WTC11 (cell line): ENCODE measurements at regions not wholly inside any gene's neighbourhood (a gene's known extent, or its start where the extent isn't known, plus 50 kb on each side); places are given as distances from the start of the nearest gene placed in this dataset.

Source experiments
- ATAC-seq: fragments of 200-7000 bp; cut with Tn5 transposase; 2 replicates; pipeline ENCODE4 v1.10.0; 2021; ENCODE audit warnings: mild to moderate bottlenecking, moderate library complexity
- CTCF ChIA-PET: fragments of 300-600 bp; sonication (Branson Sonifier 250); formaldehyde crosslinking; loops from one replicate; lab custom pipeline; 2021; ENCODE audit warnings: antibody characterized with exemption; lab: Charles Lee
- POLR2A ChIA-PET: fragments of 350-600 bp; sonication (Branson Sonifier 250); formaldehyde crosslinking; loops from one replicate; lab custom pipeline; 2021; ENCODE audit warnings: antibody characterized with exemption; lab: Charles Lee
- DNase-seq: peaks from one replicate; pipeline ENCODE4 v3.0.0; 2021; ENCODE audit warnings: low spot score
- H3K27ac Mint-ChIP-seq: 2 replicates; pipeline ENCODE4 v1.8.0; 2021; ENCODE audit warnings: mixed read lengths
- H3K27me3 Mint-ChIP-seq: 2 replicates; pipeline ENCODE4 v1.8.0; 2021; ENCODE audit warnings: low read depth, mild to moderate bottlenecking, moderate library complexity, mixed read lengths
- H3K36me3 Mint-ChIP-seq: 2 replicates; pipeline ENCODE4 v1.8.0; 2021; ENCODE audit warnings: mixed read lengths
- H3K4me1 Mint-ChIP-seq: 2 replicates; pipeline ENCODE4 v1.8.0; 2022; ENCODE audit warnings: mixed read lengths
- H3K4me3 Mint-ChIP-seq: 2 replicates; pipeline ENCODE4 v1.8.0; 2021; ENCODE audit warnings: mild to moderate bottlenecking, moderate library complexity, mixed read lengths
- H3K9me3 Mint-ChIP-seq: 2 replicates; pipeline ENCODE4 v1.8.0; 2021; ENCODE audit warnings: mixed read lengths
- CREM ChIP-seq: sonication (generic); formaldehyde crosslinking; IDR thresholded peaks from 2 replicates; pipeline ENCODE4 v1.8.1; 2022; ENCODE audit warnings: mild to moderate bottlenecking, missing genetic modification reagents, moderate library complexity
- EMX1 ChIP-seq: fragments of 250-450 bp; sonication (Bioruptor Pico); IDR thresholded peaks from 2 replicates; pipeline ENCODE4 v1.8.0; 2021; ENCODE audit warnings: mild to moderate bottlenecking
- ERG ChIP-seq: fragments of 250-450 bp; sonication (Bioruptor Pico); IDR thresholded peaks from 2 replicates; pipeline ENCODE4 v1.8.0; 2021; ENCODE audit warnings: mild to moderate bottlenecking
- JAZF1 ChIP-seq: fragments of 250-450 bp; sonication (Bioruptor Pico); IDR thresholded peaks from 2 replicates; pipeline ENCODE4 v1.9.0; 2021; ENCODE audit warnings: moderate library complexity, mild to moderate bottlenecking, inconsistent platforms
- MXD4 ChIP-seq: fragments of 250-450 bp; sonication (Bioruptor Pico); IDR thresholded peaks from 2 replicates; pipeline ENCODE4 v1.8.0; 2021; ENCODE audit warnings: mild to moderate bottlenecking, moderate library complexity, borderline replicate concordance
- MYBL2 ChIP-seq: sonication (generic); formaldehyde crosslinking; IDR thresholded peaks from 2 replicates; pipeline ENCODE4 v1.8.1; 2023; ENCODE audit warnings: mild to moderate bottlenecking, moderate library complexity, missing genetic modification reagents
- OVOL2 ChIP-seq: fragments of 250-450 bp; sonication (Bioruptor Pico); IDR thresholded peaks from 2 replicates; pipeline ENCODE4 v1.9.0; 2021; ENCODE audit warnings: mild to moderate bottlenecking, borderline replicate concordance
- RORB ChIP-seq: fragments of 250-450 bp; sonication (Bioruptor Pico); IDR thresholded peaks from 2 replicates; pipeline ENCODE4 v1.9.0; 2021; ENCODE audit warnings: mild to moderate bottlenecking
- SP1 ChIP-seq: sonication (generic); formaldehyde crosslinking; conservative IDR thresholded peaks from 2 replicates; pipeline ENCODE4 v1.8.1; 2022; ENCODE audit warnings: missing genetic modification reagents
- ZNF232 ChIP-seq: sonication (generic); formaldehyde crosslinking; IDR thresholded peaks from 2 replicates; pipeline ENCODE4 v1.8.0; 2022; ENCODE audit warnings: mild to moderate bottlenecking, missing genetic modification reagents
- ZNF317 ChIP-seq: sonication (generic); formaldehyde crosslinking; IDR thresholded peaks from 2 replicates; pipeline ENCODE4 v1.8.1; 2023; ENCODE audit warnings: low read depth, mild to moderate bottlenecking, moderate library complexity, missing genetic modification reagents, borderline replicate concordance
- ZNF423 ChIP-seq: fragments of 250-450 bp; sonication (Bioruptor Pico); IDR thresholded peaks from 2 replicates; pipeline ENCODE4 v2.1.2; 2022; ENCODE audit warnings: mild to moderate bottlenecking, moderate library complexity
- ZNF532 ChIP-seq: fragments of 250-450 bp; sonication (Bioruptor Pico); IDR thresholded peaks from 2 replicates; pipeline ENCODE4 v1.9.0; 2021; ENCODE audit warnings: mild to moderate bottlenecking, borderline replicate concordance
- ZNF671 ChIP-seq: fragments of 250-450 bp; sonication (Bioruptor Pico); IDR thresholded peaks from 2 replicates; pipeline ENCODE4 v1.8.0; 2021; ENCODE audit warnings: mild to moderate bottlenecking
- TF ChIP-seq, protein P1 (sequence below): sonication (generic); formaldehyde crosslinking; IDR thresholded peaks from 2 replicates; pipeline ENCODE4 v1.8.1; 2022; ENCODE audit warnings: low read depth, missing genetic modification reagents, borderline replicate concordance

DNA sequence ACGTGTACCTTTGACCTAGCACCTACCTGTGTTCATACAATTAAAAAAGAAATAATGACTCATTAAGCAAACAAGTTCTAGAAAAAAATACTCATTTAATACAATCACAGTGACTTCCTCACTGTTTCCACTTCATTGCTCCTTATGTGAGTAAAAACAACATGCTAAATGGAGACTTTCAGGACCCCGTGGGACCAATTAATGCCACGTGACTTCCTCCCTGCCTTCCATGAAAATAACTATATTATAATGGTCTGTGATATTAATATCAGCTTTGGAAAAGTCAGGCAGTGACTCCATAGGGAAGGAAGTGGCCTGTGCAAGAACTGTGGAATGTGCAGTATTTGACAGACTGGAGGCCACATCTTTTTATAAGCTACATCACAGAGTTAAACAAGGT is 337.8 kb downstream of the HLX start:
- Mint-ChIP-seq H3K27me3 (no peaks in the 10 kb centered on the region), H3K9me3 (peaks cover 4% of the 10 kb centered on the region), H3K36me3 (no peaks in the 10 kb centered on the region), H3K4me3 (no peak overlapping the region), H3K27ac (no peak overlapping the region), H3K4me1 (no peaks in the 10 kb centered on the region)
- ATAC-seq, result no peak
- no peak for DNase-seq
- no peak for TF ChIP-seq JAZF1 (CRISPR knock-in tag)
- POLR2A ChIA-PET, result no interaction called here
- CTCF ChIA-PET, result no interaction called here

- DNase-seq (no peak), ATAC-seq (no peak)
- peaks cover 14% of the 10 kb centered on the region for H3K36me3 Mint-ChIP-seq
- CTCF ChIA-PET, result no interaction called here
- H3K27ac Mint-ChIP-seq, result no peak overlapping the region
- peaks cover 25% of the 10 kb centered on the region for H3K27me3 Mint-ChIP-seq
- no peak overlapping the region for H3K4me3 Mint-ChIP-seq
- TF ChIP-seq ERG (CRISPR knock-in tag), result no peak
- no peak for TF ChIP-seq RORB (CRISPR knock-in tag)
- peak; percentile 89 for TF ChIP-seq ZNF317 (CRISPR knock-in tag)
- H3K4me1 Mint-ChIP-seq, result peaks cover 7% of the 10 kb centered on the region
- H3K9me3 Mint-ChIP-seq, result peaks cover 35% of the 10 kb centered on the region
- POLR2A ChIA-PET, result no interaction called here
These were observed 344.0 kb downstream of the HLX start for GRCh38 chr1:221223281-221223680.

DNA sequence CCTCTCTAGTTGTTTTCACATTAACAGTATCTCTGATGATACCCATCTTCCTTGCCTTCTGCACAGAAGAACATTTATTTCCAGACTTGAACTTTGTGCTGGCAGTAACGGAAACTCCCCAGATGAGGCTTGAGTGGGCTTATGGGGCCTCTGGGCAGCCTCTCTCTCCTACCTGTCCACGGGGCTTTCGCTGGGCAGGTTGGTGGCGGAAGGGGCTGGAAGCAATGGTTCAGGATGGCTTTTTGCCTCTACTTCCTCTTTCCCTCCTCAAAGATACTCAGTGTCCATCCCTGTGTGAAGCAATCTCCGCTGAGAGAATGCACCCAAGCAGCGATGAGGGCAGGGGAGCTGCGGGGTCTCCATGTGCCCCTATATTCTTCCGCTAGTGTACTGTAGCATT is 348.2 kb downstream of the HLX start:
- ATAC-seq (no peak), DNase-seq (no peak)
- H3K4me3 Mint-ChIP-seq, result no peak overlapping the region
- no peak overlapping the region for H3K27ac Mint-ChIP-seq
- H3K36me3 Mint-ChIP-seq, result peaks cover 14% of the 10 kb centered on the region
- H3K4me1 Mint-ChIP-seq, result peaks cover 19% of the 10 kb centered on the region
- ChIA-PET CTCF (no interaction called here), POLR2A (no interaction called here)
- H3K27me3 Mint-ChIP-seq, result peaks cover 30% of the 10 kb centered on the region
- peaks cover 30% of the 10 kb centered on the region for H3K9me3 Mint-ChIP-seq
- TF ChIP-seq EMX1 (CRISPR knock-in tag), result no peak
- TF ChIP-seq, protein P1, sequence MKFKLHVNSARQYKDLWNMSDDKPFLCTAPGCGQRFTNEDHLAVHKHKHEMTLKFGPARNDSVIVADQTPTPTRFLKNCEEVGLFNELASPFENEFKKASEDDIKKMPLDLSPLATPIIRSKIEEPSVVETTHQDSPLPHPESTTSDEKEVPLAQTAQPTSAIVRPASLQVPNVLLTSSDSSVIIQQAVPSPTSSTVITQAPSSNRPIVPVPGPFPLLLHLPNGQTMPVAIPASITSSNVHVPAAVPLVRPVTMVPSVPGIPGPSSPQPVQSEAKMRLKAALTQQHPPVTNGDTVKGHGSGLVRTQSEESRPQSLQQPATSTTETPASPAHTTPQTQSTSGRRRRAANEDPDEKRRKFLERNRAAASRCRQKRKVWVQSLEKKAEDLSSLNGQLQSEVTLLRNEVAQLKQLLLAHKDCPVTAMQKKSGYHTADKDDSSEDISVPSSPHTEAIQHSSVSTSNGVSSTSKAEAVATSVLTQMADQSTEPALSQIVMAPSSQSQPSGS (CRISPR knock-in tag), result no peak
- TF ChIP-seq ZNF232 (CRISPR knock-in tag), result no peak
- no peak for TF ChIP-seq CREM (CRISPR knock-in tag)
- no peak for TF ChIP-seq MYBL2 (CRISPR knock-in tag)
- no peak for TF ChIP-seq ZNF671
- TF ChIP-seq SP1 (CRISPR knock-in tag), result no peak
- no peak for TF ChIP-seq MXD4 (CRISPR knock-in tag)
- no peak for TF ChIP-seq ERG (CRISPR knock-in tag)
- TF ChIP-seq OVOL2 (CRISPR knock-in tag), result no peak

DNA sequence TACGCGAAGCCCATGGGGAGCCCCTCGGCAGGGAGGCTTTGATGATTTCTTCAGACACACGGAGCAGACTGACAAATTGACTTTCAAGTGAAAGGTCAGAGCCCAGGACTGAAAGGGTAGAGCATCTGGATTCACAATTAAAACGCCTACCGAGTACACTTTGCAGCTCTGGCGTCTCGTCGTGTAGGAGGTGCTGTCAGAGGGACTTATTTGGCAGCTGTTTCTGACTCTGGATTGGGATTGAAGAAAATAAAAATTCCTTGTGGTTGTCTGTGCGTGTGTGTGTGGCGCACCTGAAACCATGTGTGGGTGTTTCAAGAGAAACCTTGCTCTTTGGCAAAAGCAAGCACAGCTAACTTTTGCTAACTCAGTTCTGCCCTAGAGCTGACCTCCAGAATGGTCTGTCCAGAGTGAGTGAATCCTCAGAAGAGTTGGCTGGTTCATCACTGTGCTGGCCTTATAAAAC is 348.7 kb downstream of the HLX start:
- ChIA-PET CTCF (no interaction called here), POLR2A (no interaction called here)
- Mint-ChIP-seq H3K9me3 (peaks cover 26% of the 10 kb centered on the region), H3K4me3 (no peak overlapping the region), H3K27ac (no peak overlapping the region), H3K27me3 (peaks cover 30% of the 10 kb centered on the region), H3K36me3 (peaks cover 14% of the 10 kb centered on the region), H3K4me1 (peaks cover 19% of the 10 kb centered on the region)
- TF ChIP-seq ZNF423 (0 out of 2 replicates have a peak, but pooled peaks have one; percentile 42), ZNF532 (no peak)
- DNase-seq, result no peak
- peak; percentile 13; the same call in 1 of the 2 replicates for ATAC-seq
